CD1c-positive myeloid dendritic cell (primary cell): ENCODE measurements at regions not wholly inside any gene's neighbourhood (a gene's known extent, or its start where the extent isn't known, plus 50 kb on each side); places are given as distances from the start of the nearest gene placed in this dataset.
A peak's percentile ranks its signal among the peaks of the same experiment; 100 is the strongest.
"Not testable (repeated sequence)": the region's sequence is repeated elsewhere in the genome, so short reads cannot be mapped to it uniquely, and the experiment has no call there.

Source experiments
- DNase-seq: peaks from one replicate; pipeline ENCODE4 v3.0.0-alpha.2; 2016; ENCODE audit errors: extremely low spot score

DNA sequence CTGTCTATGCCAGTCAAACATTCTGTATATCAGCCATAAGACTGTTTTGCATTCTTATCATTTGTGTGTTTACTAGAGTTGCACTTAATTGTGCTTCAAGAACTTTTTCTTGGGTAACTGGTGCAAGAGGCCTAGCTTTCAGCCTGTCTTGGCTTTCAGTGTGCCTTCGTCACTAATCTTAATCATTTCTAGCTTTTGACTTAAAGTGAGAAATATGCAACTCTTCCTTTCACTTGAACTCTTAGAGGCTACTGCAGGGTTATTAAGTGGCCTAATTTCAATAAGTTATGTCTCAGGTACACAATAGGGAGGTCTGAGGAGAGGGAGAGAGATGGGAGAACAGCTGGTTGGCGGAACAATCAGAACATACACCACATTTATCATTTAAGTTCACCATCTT lies 62.1 kb upstream of the FAN1 start:
- DNase-seq = not testable (repeated sequence)

DNA sequence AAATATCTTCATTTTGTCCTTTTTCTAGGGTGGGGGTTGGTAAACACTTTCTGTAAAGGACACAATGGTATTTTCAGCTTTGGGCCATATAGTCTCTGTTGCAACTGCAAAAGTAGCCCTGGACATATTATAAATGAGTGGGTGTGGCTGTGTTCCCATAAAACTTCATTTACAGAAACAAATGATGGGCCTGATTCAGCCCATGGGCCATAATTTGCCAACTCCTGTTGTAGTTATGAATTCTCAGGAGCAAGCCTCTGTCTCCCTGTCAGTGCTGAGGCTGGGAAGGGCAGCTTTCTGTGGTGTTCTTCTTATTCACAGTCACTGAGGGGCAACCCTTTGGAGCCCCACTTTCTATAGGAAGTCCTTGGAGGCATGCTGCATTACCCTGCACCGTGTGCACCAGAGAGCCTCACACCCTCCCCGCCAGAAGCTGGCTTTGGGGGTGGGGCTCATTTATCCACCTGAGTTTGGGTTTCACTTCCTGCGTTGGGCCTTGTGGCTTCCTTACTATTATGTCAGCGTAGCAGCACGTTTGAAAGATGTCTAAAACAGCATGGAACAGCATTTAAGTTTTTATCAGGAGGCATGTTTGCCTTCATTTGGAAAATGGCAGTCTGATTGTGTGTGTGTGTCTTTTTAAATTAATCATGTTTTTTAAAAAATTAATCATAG lies 60.8 kb upstream of the FAN1 start:
- DNase-seq = peak; percentile 24

DNA sequence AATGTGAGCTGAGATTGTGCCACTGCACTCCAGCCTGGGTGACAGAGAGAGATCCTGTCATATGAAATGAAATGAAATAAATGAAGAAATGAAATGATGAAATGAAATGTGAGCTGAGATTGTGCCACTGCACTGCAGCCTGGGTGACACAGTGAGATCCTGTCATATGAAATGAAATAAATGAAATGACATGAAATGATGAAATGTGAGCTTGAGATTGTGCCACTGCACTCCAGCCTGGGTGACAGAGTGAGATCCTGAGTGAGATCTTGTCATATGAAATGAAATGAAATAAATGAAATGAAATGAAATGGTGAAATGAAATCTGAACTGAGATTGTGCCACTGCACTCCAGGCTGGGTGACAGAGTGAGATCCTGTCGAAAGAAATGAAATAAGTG lies 58.2 kb upstream of the FAN1 start:
- DNase-seq = not testable (repeated sequence)
